WTC11 (cell line): ENCODE measurements at regions not wholly inside any gene's neighbourhood (a gene's known extent, or its start where the extent isn't known, plus 50 kb on each side); places are given as distances from the start of the nearest gene placed in this dataset.

ENCODE experiments used
- ATAC-seq: fragments of 200-7000 bp; cut with Tn5 transposase; 2 replicates; pipeline ENCODE4 v1.10.0; 2021; ENCODE audit warnings: mild to moderate bottlenecking, moderate library complexity
- CTCF ChIA-PET: fragments of 300-600 bp; sonication (Branson Sonifier 250); formaldehyde crosslinking; loops from one replicate; lab custom pipeline; 2021; ENCODE audit warnings: antibody characterized with exemption; lab: Charles Lee
- POLR2A ChIA-PET: fragments of 350-600 bp; sonication (Branson Sonifier 250); formaldehyde crosslinking; loops from one replicate; lab custom pipeline; 2021; ENCODE audit warnings: antibody characterized with exemption; lab: Charles Lee
- DNase-seq: peaks from one replicate; pipeline ENCODE4 v3.0.0; 2021; ENCODE audit warnings: low spot score
- H3K27ac Mint-ChIP-seq: 2 replicates; pipeline ENCODE4 v1.8.0; 2021; ENCODE audit warnings: mixed read lengths
- H3K27me3 Mint-ChIP-seq: 2 replicates; pipeline ENCODE4 v1.8.0; 2021; ENCODE audit warnings: low read depth, mild to moderate bottlenecking, moderate library complexity, mixed read lengths
- H3K36me3 Mint-ChIP-seq: 2 replicates; pipeline ENCODE4 v1.8.0; 2021; ENCODE audit warnings: mixed read lengths
- H3K4me1 Mint-ChIP-seq: 2 replicates; pipeline ENCODE4 v1.8.0; 2022; ENCODE audit warnings: mixed read lengths
- H3K4me3 Mint-ChIP-seq: 2 replicates; pipeline ENCODE4 v1.8.0; 2021; ENCODE audit warnings: mild to moderate bottlenecking, moderate library complexity, mixed read lengths
- H3K9me3 Mint-ChIP-seq: 2 replicates; pipeline ENCODE4 v1.8.0; 2021; ENCODE audit warnings: mixed read lengths
- AFF4 ChIP-seq: sonication (generic); formaldehyde crosslinking; IDR thresholded peaks from 2 replicates; pipeline ENCODE4 v1.8.1; 2023; ENCODE audit warnings: mild to moderate bottlenecking, missing genetic modification reagents, borderline replicate concordance
- ATF1 ChIP-seq: sonication (generic); formaldehyde crosslinking; IDR thresholded peaks from 2 replicates; pipeline ENCODE4 v1.8.1; 2023; ENCODE audit warnings: mild to moderate bottlenecking, moderate library complexity, missing genetic modification reagents
- CREM ChIP-seq: sonication (generic); formaldehyde crosslinking; IDR thresholded peaks from 2 replicates; pipeline ENCODE4 v1.8.1; 2022; ENCODE audit warnings: mild to moderate bottlenecking, missing genetic modification reagents, moderate library complexity
- E2F4 ChIP-seq: sonication (generic); formaldehyde crosslinking; IDR thresholded peaks from 2 replicates; pipeline ENCODE4 v1.8.1; 2022; ENCODE audit warnings: low read depth, mild to moderate bottlenecking, moderate library complexity, missing genetic modification reagents, borderline replicate concordance
- FOXP1 ChIP-seq: sonication (generic); formaldehyde crosslinking; IDR thresholded peaks from 2 replicates; pipeline ENCODE4 v1.8.0; 2022; ENCODE audit warnings: missing genetic modification reagents, mild to moderate bottlenecking, moderate library complexity, borderline replicate concordance
- HMGA2 ChIP-seq: fragments of 250-450 bp; sonication (Bioruptor Pico); IDR thresholded peaks from 2 replicates; pipeline ENCODE4 v1.4.0; 2021; ENCODE audit warnings: mild to moderate bottlenecking, moderate library complexity
- JUN ChIP-seq: sonication (generic); formaldehyde crosslinking; IDR thresholded peaks from 2 replicates; pipeline ENCODE4 v1.8.0; 2023; ENCODE audit warnings: mild to moderate bottlenecking, missing genetic modification reagents
- NR3C1 ChIP-seq: sonication (generic); formaldehyde crosslinking; conservative IDR thresholded peaks from 2 replicates; pipeline ENCODE4 v1.8.1; 2023; ENCODE audit warnings: low read depth, mild to moderate bottlenecking, missing genetic modification reagents
- PRRX2 ChIP-seq: fragments of 250-450 bp; sonication (Bioruptor Pico); IDR thresholded peaks from 2 replicates; pipeline ENCODE4 v1.8.0; 2021; ENCODE audit warnings: mild to moderate bottlenecking
- RELA ChIP-seq: sonication (generic); formaldehyde crosslinking; IDR thresholded peaks from 2 replicates; pipeline ENCODE4 v1.8.1; 2022; ENCODE audit warnings: missing genetic modification reagents, mild to moderate bottlenecking, borderline replicate concordance
- ZNF219 ChIP-seq: sonication (generic); formaldehyde crosslinking; IDR thresholded peaks from 2 replicates; pipeline ENCODE4 v1.8.0; 2023; ENCODE audit warnings: missing genetic modification reagents, mild to moderate bottlenecking, borderline replicate concordance
- ZNF263 ChIP-seq: sonication (generic); formaldehyde crosslinking; IDR thresholded peaks from 2 replicates; pipeline ENCODE4 v1.8.1; 2022; ENCODE audit warnings: low read depth, mild to moderate bottlenecking, moderate library complexity, missing genetic modification reagents
- ZNF281 ChIP-seq: sonication (generic); formaldehyde crosslinking; IDR thresholded peaks from 2 replicates; pipeline ENCODE4 v1.8.0; 2023; ENCODE audit warnings: mild to moderate bottlenecking, missing genetic modification reagents
- ZNF416 ChIP-seq: fragments of 250-450 bp; sonication (Bioruptor Pico); IDR thresholded peaks from 2 replicates; pipeline ENCODE4 v1.9.0; 2021; ENCODE audit warnings: mild to moderate bottlenecking, inconsistent platforms
- ZNF423 ChIP-seq: fragments of 250-450 bp; sonication (Bioruptor Pico); IDR thresholded peaks from 2 replicates; pipeline ENCODE4 v2.1.2; 2022; ENCODE audit warnings: mild to moderate bottlenecking, moderate library complexity
- ZNF532 ChIP-seq: fragments of 250-450 bp; sonication (Bioruptor Pico); IDR thresholded peaks from 2 replicates; pipeline ENCODE4 v1.9.0; 2021; ENCODE audit warnings: mild to moderate bottlenecking, borderline replicate concordance
- TF ChIP-seq, protein P1 (sequence below): fragments of 250-450 bp; sonication (Bioruptor Pico); IDR thresholded peaks from 2 replicates; pipeline ENCODE4 v1.9.0; 2021; ENCODE audit warnings: moderate library complexity, mild to moderate bottlenecking, inconsistent platforms, borderline replicate concordance
- TF ChIP-seq, protein P2 (sequence below): sonication (generic); formaldehyde crosslinking; IDR thresholded peaks from 2 replicates; pipeline ENCODE4 v1.8.0; 2022; ENCODE audit warnings: mild to moderate bottlenecking, missing genetic modification reagents
- TF ChIP-seq, protein P3 (sequence below): fragments of 250-450 bp; sonication (Bioruptor Pico); IDR thresholded peaks from 2 replicates; pipeline ENCODE4 v1.8.0; 2021; ENCODE audit warnings: mild to moderate bottlenecking

- CTCF ChIA-PET = interaction anchor here (0.5 kb wide), 1 partner anchor 86 kb away, joined by 4 read pairs; no protein-coding TSS in a partner anchor
- DNase-seq (no peak), ATAC-seq (no peak)
- Mint-ChIP-seq H3K27me3 (no peaks in the 10 kb centered on the region), H3K27ac (no peak overlapping the region), H3K36me3 (peaks cover 3% of the 10 kb centered on the region; the same call in 1 of the 2 replicates), H3K4me1 (peaks cover 8% of the 10 kb centered on the region; the same call in 1 of the 2 replicates), H3K4me3 (no peak overlapping the region), H3K9me3 (peaks cover 25% of the 10 kb centered on the region)
- POLR2A ChIA-PET = no interaction called here
- no peak for TF ChIP-seq E2F4 (CRISPR knock-in tag)
- TF ChIP-seq AFF4 (CRISPR knock-in tag) = no peak
- TF ChIP-seq ZNF532 (CRISPR knock-in tag) = no peak
- no peak for TF ChIP-seq ZNF219
- TF ChIP-seq ZNF423 = no peak
- TF ChIP-seq, protein P1, sequence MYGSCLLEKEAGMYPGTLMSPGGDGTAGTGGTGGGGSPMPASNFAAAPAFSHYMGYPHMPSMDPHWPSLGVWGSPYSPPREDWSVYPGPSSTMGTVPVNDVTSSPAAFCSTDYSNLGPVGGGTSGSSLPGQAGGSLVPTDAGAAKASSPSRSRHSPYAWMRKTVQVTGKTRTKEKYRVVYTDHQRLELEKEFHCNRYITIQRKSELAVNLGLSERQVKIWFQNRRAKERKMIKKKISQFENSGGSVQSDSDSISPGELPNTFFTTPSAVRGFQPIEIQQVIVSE = no peak
- no peak for TF ChIP-seq JUN (CRISPR knock-in tag)
- no peak for TF ChIP-seq FOXP1
- no peak for TF ChIP-seq PRRX2 (CRISPR knock-in tag)
- TF ChIP-seq NR3C1 (CRISPR knock-in tag) = no peak
- TF ChIP-seq HMGA2 (CRISPR knock-in tag) = no peak
- no peak for TF ChIP-seq ZNF263 (CRISPR knock-in tag)
Measured at GRCh38 chr6:6847591-6847990, 259.1 kb downstream of the LY86 start.

GRCh38 chr6:6851059-6851948 is 256.5 kb upstream of the RREB1 start:
- CTCF ChIA-PET = interaction anchor here (0.9 to 1.0 kb wide), 2 partner anchors 155 to 177 kb away, joined by 3 read pairs; no protein-coding TSS in a partner anchor
- POLR2A ChIA-PET = no interaction called here
- Mint-ChIP-seq H3K4me1 (peaks cover 3% of the 10 kb centered on the region), H3K36me3 (no peaks in the 10 kb centered on the region), H3K27me3 (no peaks in the 10 kb centered on the region), H3K27ac (no peak overlapping the region), H3K9me3 (peaks cover 7% of the 10 kb centered on the region), H3K4me3 (no peak overlapping the region)
- DNase-seq (no peak), ATAC-seq (peak; percentile 60)
- TF ChIP-seq, protein P2, sequence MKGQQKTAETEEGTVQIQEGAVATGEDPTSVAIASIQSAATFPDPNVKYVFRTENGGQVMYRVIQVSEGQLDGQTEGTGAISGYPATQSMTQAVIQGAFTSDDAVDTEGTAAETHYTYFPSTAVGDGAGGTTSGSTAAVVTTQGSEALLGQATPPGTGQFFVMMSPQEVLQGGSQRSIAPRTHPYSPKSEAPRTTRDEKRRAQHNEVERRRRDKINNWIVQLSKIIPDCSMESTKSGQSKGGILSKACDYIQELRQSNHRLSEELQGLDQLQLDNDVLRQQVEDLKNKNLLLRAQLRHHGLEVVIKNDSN (CRISPR knock-in tag) = peak; percentile 37; the same call in 1 of the 2 replicates
- TF ChIP-seq, protein P3, sequence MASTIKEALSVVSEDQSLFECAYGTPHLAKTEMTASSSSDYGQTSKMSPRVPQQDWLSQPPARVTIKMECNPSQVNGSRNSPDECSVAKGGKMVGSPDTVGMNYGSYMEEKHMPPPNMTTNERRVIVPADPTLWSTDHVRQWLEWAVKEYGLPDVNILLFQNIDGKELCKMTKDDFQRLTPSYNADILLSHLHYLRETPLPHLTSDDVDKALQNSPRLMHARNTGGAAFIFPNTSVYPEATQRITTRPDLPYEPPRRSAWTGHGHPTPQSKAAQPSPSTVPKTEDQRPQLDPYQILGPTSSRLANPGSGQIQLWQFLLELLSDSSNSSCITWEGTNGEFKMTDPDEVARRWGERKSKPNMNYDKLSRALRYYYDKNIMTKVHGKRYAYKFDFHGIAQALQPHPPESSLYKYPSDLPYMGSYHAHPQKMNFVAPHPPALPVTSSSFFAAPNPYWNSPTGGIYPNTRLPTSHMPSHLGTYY (CRISPR knock-in tag) = no peak
- TF ChIP-seq ZNF281 (no peak), ATF1 (no peak), CREM (no peak), RELA (no peak), ZNF416 (no peak)
